ENCODE measurements at regions not wholly inside any gene's neighbourhood (a gene's known extent, or its start where the extent isn't known, plus 50 kb on each side); places are given as distances from the start of the nearest gene placed in this dataset.
"Not testable (repeated sequence)": the region's sequence is repeated elsewhere in the genome, so short reads cannot be mapped to it uniquely, and the experiment has no call there.

DNA sequence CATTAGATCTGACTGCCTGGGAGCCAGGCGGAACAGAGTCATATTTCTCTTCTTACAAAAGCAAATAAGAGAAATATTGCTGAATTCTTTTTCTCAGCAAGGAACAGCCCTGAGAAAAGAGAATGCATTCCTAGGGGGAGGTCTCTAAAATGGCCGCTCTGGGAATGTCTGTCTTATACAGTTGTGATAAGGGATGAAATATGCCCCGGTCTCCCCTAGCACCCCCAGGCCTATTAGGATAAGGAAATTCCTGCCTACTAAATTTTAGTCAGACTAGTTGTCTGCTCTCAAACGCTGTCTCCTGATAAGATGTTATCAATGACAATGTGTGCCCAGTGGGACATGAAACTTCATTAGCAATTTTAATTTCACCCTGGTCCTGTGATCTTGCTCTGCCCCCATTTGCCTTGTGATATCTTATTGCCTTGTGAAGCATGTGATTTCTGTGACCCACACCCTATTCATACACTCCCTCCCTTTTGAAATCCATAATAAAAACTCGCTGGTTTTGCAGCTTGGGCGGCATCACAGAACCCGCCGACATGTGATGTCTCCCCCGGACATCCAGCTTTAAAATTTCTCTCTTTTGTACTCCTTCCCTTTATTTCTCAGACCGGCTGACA lies 56.8 kb upstream of the TMEM97 start:
- TF ChIP-seq POLR2A (IDR thresholded peaks at IDR 0.05), result not testable (repeated sequence)
- TF ChIP-seq, protein P1, sequence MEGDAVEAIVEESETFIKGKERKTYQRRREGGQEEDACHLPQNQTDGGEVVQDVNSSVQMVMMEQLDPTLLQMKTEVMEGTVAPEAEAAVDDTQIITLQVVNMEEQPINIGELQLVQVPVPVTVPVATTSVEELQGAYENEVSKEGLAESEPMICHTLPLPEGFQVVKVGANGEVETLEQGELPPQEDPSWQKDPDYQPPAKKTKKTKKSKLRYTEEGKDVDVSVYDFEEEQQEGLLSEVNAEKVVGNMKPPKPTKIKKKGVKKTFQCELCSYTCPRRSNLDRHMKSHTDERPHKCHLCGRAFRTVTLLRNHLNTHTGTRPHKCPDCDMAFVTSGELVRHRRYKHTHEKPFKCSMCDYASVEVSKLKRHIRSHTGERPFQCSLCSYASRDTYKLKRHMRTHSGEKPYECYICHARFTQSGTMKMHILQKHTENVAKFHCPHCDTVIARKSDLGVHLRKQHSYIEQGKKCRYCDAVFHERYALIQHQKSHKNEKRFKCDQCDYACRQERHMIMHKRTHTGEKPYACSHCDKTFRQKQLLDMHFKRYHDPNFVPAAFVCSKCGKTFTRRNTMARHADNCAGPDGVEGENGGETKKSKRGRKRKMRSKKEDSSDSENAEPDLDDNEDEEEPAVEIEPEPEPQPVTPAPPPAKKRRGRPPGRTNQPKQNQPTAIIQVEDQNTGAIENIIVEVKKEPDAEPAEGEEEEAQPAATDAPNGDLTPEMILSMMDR (IDR thresholded peaks at IDR 0.05), result not testable (repeated sequence)
